Heart left ventricle (tissue), 16 donors: ENCODE measurements at regions not wholly inside any gene's neighbourhood (a gene's known extent, or its start where the extent isn't known, plus 50 kb on each side); places are given as distances from the start of the nearest gene placed in this dataset.
A peak's percentile ranks its signal among the peaks of the same experiment; 100 is the strongest.
"Not testable (repeated sequence)": the region's sequence is repeated elsewhere in the genome, so short reads cannot be mapped to it uniquely, and the experiment has no call there.

Source experiments
- ATAC-seq, 4 donors: fragments of 200-7000 bp; cut with Tn5 transposase; one replicate each; pipeline ENCODE4 v1.9.1; 2020 to 2022; ENCODE audit warnings: moderate library complexity in 4 of 4, mild to moderate bottlenecking in 3 of 4, moderate number of reproducible peaks in 1 of 4
- DNase-seq, 5 donors: peaks; one replicate each; pipeline ENCODE4 v3.0.0-alpha.2; 2020
- H3K27ac ChIP-seq, 12 donors: fragments of 200-600 bp; sonication (generic) in 4 of 12; one replicate each; pipeline versions ENCODE4 v1.5.0 to v1.8.0; 2016 to 2022; ENCODE audit warnings: mild to moderate bottlenecking in 2 of 12
- H3K27me3 ChIP-seq, 9 donors: fragments of 200-600 bp; sonication (generic) in 2 of 9; one replicate each; pipeline versions ENCODE4 v1.5.1 to v1.8.0; 2016 to 2022; ENCODE audit warnings: mild to moderate bottlenecking in 3 of 9
- H3K36me3 ChIP-seq, 9 donors: fragments of 200-600 bp; sonication (generic) in 2 of 9; one replicate each; pipeline versions ENCODE4 v1.5.0 to v1.8.0; 2018 to 2022; ENCODE audit warnings: mild to moderate bottlenecking in 2 of 9
- H3K4me1 ChIP-seq, 12 donors: fragments of 200-600 bp; sonication (generic) in 4 of 12; one replicate each; pipeline versions ENCODE4 v1.5.0 to v1.8.0; 2016 to 2022; ENCODE audit warnings: mild to moderate bottlenecking in 3 of 12
- H3K4me3 ChIP-seq, 12 donors: fragments of 200-600 bp; sonication (generic) in 4 of 12; one replicate each; pipeline versions ENCODE4 v1.5.0 to v1.8.0; 2017 to 2022; ENCODE audit warnings: mild to moderate bottlenecking in 9 of 12, moderate library complexity in 4 of 12
- H3K9me3 ChIP-seq, 12 donors: fragments of 200-600 bp; sonication (generic) in 4 of 12; one replicate each; pipeline versions ENCODE4 v1.5.0 to v1.8.0; 2016 to 2022; ENCODE audit warnings: mild to moderate bottlenecking in 1 of 12
- POLR2A ChIP-seq, 2 donors: fragments of 450-650 bp; IDR thresholded peaks; one replicate each; pipeline ENCODE4 v1.6.1; 2017; ENCODE audit warnings: antibody characterized with exemption in 2 of 2, mild to moderate bottlenecking in 2 of 2, moderate library complexity in 2 of 2
- WGBS, 4 donors: extraction: QIAGEN DNeasy Blood & Tissue Kit in 2 of 4; methylation state at CpG; one replicate each; pipeline versions ENCODE4 v1.1.5 to v1.1.7; 2013 to 2018; 5-methylcytosine and 5-hydroxymethylcytosine counted together
- intact Hi-C, 10 donors: fragments of 100-400 bp; cut with DNase I; formaldehyde crosslinking; loops; one replicate each; pipeline versions ENCODE4 v1.11.1 to v1.14.2; 2022
- TF ChIP-seq, protein P1 (sequence below), 12 donors: fragments of 200-600 bp; sonication (generic) in 4 of 12; IDR thresholded peaks; one replicate each; pipeline versions ENCODE4 v1.5.0 to v1.8.0; 2018 to 2022; ENCODE audit warnings: antibody characterized with exemption in 12 of 12, mild to moderate bottlenecking in 5 of 12
- donor health status: ischemic (EF 13 %, LVEDD 7.1; RV severe dilation, severe dysfunction).
- donor health status: healthy with polysubstance abuse.
- donor health status: DM: no; HTN: yes; CAD: no.
- donor health status: DM: no; HTN: no; CAD: no.
- donor health status: ischemic (EF 25% LVEDD 6.9; RV normal size, moderate dysfunction).
- donor health status: ischemic (EF 25% LVEDD 5.7; RV mildly dilated, moderate dysfunction).
- donor health status: healthy.
- donor health status: DM: yes; HTN: yes; CAD: no.
- donor health status: ischemic (EF 35%, LVEDD 5.7; RV mildly dilated, moderate dysfunction).
- donor health status: nonischemic (EF 11% LVEDD 7.7; RV severe dilation, severe dysfunction).
- donor health status: DM: yes; HTN: yes; CAD: no.
- donor health status: PGD.
- donor health status: ischemic (EF 29% LVEDD 5.4; RV normal size, mild dysfunction).
- donor health status: nonischemic (EF 23%, LVEDD 6.1; RV moderate dilation, normal function).

DNA sequence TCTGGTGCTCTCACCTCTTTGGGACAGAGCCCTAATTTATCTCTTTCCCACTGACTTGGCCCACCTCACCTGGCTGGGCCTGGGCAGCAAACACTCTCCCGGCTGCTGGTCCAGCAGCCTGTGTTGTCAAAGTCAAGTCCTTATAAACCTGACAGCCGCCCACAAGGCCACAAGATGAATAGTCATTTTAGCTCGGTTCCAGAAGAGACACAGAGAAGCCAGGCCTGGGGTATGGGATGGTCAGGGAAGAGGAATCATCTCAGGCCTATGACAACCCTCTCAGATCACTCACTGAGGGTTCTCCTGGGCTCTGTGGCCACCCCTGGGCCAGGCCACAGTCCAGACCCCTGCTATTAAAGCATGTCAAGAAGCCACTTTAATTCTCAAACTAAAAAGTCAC lies 158.5 kb downstream of the FOXD2 start:
- ATAC-seq (no peak), DNase-seq (peak in 1 of 5 donors; percentile 5)
- WGBS, 4 donors, result 83 to 94% (median 88%) methylated on average over 3 of the region's 3 CpGs
- Histone ChIP-seq H3K9me3 (peaks cover 0 to 20% (median 4%) of the 10 kb centered on the region in 12 donors), H3K36me3 (no peaks in the 10 kb centered on the region), H3K4me3 (no peak overlapping the region), H3K27me3 (peaks cover 0 to 34% (median 17%) of the 10 kb centered on the region in 9 donors), H3K4me1 (peaks cover 0 to 14% (median 7%) of the 10 kb centered on the region in 12 donors), H3K27ac (no peak overlapping the region)
- intact Hi-C loops, result no loop called here
- TF ChIP-seq POLR2A (IDR thresholded peaks at IDR 0.05), result no peak
- TF ChIP-seq, protein P1, sequence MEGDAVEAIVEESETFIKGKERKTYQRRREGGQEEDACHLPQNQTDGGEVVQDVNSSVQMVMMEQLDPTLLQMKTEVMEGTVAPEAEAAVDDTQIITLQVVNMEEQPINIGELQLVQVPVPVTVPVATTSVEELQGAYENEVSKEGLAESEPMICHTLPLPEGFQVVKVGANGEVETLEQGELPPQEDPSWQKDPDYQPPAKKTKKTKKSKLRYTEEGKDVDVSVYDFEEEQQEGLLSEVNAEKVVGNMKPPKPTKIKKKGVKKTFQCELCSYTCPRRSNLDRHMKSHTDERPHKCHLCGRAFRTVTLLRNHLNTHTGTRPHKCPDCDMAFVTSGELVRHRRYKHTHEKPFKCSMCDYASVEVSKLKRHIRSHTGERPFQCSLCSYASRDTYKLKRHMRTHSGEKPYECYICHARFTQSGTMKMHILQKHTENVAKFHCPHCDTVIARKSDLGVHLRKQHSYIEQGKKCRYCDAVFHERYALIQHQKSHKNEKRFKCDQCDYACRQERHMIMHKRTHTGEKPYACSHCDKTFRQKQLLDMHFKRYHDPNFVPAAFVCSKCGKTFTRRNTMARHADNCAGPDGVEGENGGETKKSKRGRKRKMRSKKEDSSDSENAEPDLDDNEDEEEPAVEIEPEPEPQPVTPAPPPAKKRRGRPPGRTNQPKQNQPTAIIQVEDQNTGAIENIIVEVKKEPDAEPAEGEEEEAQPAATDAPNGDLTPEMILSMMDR (IDR thresholded peaks at IDR 0.05), result no peak

DNA sequence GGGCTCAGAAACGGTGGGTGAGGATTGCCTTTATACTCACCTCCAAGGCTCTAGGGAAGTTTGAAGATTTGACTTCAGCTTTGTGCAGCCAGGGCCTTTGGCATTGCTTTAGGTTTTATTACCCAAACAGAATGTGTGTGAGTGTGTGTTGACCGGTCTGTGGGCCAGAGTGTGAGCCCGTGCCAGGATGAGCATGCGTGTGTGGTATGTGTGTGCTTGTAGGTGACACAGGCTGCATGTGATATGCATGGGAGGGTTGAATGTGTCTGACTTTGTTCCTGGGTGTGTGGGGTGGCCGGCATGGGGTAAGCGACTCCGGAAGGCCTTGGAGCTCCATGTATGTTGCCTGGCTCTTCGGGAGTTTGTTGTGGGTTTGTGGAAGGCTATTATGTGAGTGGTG lies 160.5 kb downstream of the FOXD2 start:
- Histone ChIP-seq H3K4me3 (no peak overlapping the region), H3K27me3 (peaks cover 0 to 15% (median 6%) of the 10 kb centered on the region in 9 donors), H3K4me1 (peaks cover 0 to 7% (median under 1%) of the 10 kb centered on the region in 12 donors), H3K27ac (no peak overlapping the region), H3K9me3 (peaks cover 0 to 39% (median 7%) of the 10 kb centered on the region in 12 donors), H3K36me3 (no peaks in the 10 kb centered on the region)
- WGBS, 4 donors, result 75 to 86% (median 81%) methylated on average over 8 of the region's 8 CpGs
- intact Hi-C loops, result no loop called here
- ATAC-seq (no peak), DNase-seq (peak in 1 of 5 donors; percentile 4)
- no peak for TF ChIP-seq POLR2A (IDR thresholded peaks at IDR 0.05)
- TF ChIP-seq, protein P1 (IDR thresholded peaks at IDR 0.05), result no peak

DNA sequence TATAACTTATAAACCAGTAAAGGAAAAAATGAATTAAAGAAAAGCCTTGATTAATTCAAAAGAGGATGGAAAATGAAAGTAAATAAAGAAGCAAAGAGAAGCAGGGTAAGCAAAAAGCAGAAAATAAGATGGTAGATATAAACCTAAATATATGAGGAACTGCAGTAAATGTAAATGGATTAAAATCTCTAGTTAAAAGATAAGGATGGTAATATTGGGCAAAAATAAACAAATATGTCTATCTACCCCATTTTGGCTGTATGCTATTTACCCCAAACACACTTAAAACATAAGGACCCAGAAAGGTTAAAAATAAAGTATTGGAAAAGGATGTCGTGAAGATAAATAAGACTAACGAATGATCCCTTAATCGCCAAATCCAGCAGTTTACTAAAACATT lies 161.9 kb downstream of the FOXD2 start:
- TF ChIP-seq, protein P1 (IDR thresholded peaks at IDR 0.05), result no peak
- TF ChIP-seq POLR2A (IDR thresholded peaks at IDR 0.05), result no peak
- H3K9me3 ChIP-seq, result peaks cover 0 to 47% (median 8%) of the 10 kb centered on the region in 12 donors
- no peaks in the 10 kb centered on the region for H3K36me3 ChIP-seq
- no peak for DNase-seq
- no peak overlapping the region for H3K4me3 ChIP-seq
- H3K27me3 ChIP-seq, result peaks cover 0 to 3% (median 0%) of the 10 kb centered on the region in 9 donors
- 91 to 99% (median 95%) methylated on average over 3 of the region's 3 CpGs for WGBS, 4 donors
- H3K4me1 ChIP-seq, result no peaks in the 10 kb centered on the region
- intact Hi-C loops, result no loop called here
- ATAC-seq, result no peak
- no peak overlapping the region for H3K27ac ChIP-seq

DNA sequence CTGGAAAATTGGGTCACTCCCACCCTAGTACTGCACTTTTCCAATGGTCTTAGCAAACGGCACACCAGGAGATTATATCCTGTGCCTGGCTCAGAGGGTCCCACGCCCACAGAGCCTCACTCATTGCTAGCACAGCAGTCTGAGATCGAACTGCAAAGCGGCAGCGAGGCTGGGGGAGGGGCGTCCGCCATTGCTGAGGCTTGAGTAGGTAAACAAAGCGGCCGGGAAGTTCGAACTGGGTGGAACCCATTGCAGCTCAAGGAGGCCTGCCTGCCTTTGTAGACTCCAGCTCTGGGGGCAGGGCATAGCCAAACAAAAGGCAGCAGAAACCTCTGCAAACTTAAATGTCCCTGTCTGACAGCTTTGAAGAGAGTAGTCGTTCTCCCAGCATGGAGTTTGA lies 164.6 kb downstream of the FOXD2 start:
- peak in 1 of 5 donors; percentile 4 for DNase-seq
- intact Hi-C loops, H3K27me3 ChIP-seq, H3K4me1 ChIP-seq, H3K36me3 ChIP-seq, H3K4me3 ChIP-seq, H3K27ac ChIP-seq, ATAC-seq: not testable (repeated sequence)
- peaks cover 0 to 68% (median 8%) of the 10 kb centered on the region in 12 donors for H3K9me3 ChIP-seq
- WGBS, 4 donors, result 87 to 93% (median 91%) methylated on average over 10 to 11 of the region's 11 CpGs

DNA sequence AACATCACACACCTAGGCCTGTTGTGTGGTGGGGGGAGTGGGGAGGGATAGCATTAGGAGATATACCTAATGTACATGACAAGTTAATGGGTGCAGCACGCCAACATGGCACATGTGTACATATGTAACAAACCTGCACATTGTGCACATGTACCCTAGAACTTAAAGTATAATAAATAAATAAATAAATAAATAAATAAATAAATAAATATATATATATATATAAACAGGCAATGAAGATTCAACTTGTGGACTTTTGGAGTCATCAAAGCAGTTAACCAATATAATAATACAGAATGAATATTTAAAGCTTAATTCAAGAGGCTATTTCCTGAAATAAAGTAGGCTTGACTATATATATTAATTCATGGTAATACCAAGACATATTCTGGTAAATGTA lies 167.0 kb downstream of the FOXD2 start:
- H3K4me1 ChIP-seq, H3K4me3 ChIP-seq, ATAC-seq, intact Hi-C loops, H3K27me3 ChIP-seq, H3K36me3 ChIP-seq, H3K27ac ChIP-seq: not testable (repeated sequence)
- peaks cover 0 to 64% (median 7%) of the 10 kb centered on the region in 12 donors for H3K9me3 ChIP-seq
- peak in 1 of 5 donors; percentile 4 for DNase-seq
- WGBS, 4 donors, result 83 to 96% (median 88%) methylated on average over 1 of the region's 1 CpG
